HK-2 (cell line): ENCODE measurements at regions not wholly inside any gene's neighbourhood (a gene's known extent, or its start where the extent isn't known, plus 50 kb on each side); places are given as distances from the start of the nearest gene placed in this dataset.

Experiments
- DNase-seq: peaks from one replicate; pipeline ENCODE4 v3.0.0-alpha.2; 2018; ENCODE audit not compliant: unreplicated experiment

- no peak for DNase-seq
Measured at GRCh38 chr13:67355812-67356476, 125.8 kb upstream of the PCDH9 start.

DNA sequence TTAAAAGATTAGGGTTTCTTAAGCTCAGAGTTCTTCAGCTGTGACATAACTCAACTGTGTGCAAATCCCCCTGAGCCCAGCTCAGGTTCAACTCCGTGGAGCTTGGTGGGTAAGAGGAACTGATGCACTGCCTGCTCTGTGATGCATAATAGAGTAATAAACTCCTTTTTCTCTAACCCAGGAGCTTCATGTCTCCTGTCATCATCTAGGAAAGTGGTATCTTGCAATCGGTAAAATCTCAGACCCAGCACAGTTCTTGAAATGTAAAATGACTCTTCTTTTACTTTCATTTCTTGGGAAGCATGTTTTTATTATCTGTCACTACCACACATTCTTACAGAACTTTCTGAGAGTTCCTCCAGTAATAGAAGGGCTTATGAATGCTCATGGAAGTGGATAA, 123.8 kb upstream of the PCDH9 start:
- no peak for DNase-seq

DNA sequence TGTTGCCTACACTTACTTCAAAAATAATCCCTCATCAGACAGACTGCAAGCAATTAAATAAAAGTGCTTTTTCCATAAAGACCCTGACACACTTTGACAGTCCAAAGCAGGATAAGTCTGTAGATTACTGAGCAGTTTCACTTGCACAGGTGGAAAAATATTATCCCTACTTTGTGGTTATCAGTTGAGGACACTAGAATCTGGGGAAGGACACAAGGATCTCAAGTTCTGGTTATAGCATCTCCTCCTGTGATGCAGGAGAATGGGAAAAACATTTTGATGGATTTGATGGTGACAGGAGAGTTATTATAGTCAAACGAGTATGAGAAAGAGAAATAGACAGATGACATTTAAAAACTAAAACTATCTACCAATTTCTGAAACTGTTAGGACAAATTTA, 122.9 kb upstream of the PCDH9 start:
- no peak for DNase-seq

DNA sequence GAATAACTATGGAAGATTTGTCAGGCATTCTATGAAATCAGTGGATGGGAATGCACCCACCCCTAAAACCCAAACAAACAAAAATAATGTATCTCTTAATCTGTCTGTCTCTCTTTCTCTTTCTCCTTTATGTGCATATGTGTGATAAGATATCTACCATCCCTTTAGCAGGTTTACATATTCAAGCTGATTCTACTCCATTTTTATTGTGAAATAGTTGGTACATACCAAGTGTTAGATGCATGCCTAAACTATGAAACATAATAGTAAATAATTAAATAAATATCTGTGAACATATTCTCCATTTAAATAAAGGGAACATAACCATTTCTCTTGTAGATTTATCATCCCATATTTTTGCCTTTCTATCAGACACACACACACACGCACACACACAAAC, 121.8 kb upstream of the PCDH9 start:
- DNase-seq = no peak

DNA sequence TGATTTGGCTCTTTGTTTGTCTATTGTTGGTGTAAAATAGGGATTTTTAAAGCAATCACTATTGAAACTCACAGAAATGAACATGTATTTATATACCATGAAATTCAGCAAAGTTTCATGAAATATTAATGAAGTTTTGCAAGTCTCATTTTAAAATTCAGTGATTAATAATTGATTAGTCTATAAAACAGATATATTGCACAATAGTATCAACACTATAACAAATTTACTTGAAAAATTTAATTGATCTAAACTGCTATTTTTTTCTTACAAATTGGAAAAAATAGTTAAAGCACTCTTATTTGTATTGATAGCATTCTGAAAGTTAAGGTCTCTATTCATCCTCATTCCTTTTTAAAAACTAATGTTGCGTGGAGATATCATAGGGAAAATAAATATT, 121.0 kb upstream of the PCDH9 start:
- DNase-seq = no peak

- DNase-seq = no peak
Measured at GRCh38 chr13:67343777-67344176, 113.6 kb upstream of the PCDH9 start.

GRCh38 chr13:67341406-67341805, 111.3 kb upstream of the PCDH9 start:
- DNase-seq = no peak

DNA sequence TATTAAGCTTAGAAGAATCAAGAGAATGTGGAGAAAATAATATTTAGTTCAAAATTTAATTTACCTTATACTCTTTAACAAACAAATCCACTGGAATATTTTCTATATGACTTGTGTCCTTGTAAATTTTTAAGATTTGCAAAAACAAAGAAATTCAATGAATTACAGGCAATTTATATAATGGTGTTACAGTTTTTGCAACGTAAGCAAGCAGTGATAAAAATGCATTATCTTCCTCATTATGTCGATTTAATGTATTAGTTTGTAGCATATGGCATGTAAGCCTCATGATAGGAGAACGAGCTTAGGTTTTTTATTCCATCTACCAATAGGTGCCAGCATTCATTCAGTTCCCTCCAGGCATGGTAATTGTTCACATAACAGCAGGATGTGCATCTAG, 100.0 kb upstream of the PCDH9 start:
- no peak for DNase-seq

DNA sequence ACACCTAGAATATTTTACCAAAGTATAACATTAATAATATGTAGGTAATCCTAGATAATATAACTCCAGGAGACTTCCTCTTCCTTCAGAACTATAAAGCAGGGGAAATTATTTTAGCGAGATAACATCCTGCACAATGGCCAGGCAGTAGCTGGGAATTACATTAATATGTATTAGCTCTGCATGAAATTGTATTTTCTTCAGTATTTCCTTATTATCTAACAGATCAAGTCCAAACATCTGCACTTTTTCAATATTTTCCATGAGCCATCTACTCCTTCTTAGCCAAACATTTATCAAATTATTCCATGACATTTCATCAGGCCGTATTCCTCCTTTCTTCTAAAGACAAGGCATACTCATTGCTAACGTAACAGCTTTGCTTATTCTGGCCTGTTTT, 98.8 kb upstream of the PCDH9 start:
- DNase-seq = no peak

DNA sequence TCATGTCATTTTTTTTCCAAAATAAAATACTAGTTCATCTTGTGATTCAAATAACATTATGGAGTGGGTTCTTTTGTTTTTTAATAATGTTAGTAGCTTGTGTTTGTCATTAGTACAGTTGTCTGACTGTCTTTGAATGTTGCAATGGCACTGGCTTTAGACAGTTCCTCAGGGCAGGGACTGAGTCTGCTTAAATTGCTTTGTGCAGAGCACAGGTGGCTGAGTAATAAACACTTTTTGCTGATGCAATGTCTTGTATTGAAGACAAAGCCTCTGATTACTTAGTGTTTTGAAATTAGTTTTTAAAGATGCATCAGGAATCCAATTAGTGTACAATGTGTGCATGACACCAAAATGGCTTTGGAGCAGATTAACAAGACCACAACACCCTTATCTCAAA, 88.7 kb upstream of the PCDH9 start:
- DNase-seq = no peak

DNA sequence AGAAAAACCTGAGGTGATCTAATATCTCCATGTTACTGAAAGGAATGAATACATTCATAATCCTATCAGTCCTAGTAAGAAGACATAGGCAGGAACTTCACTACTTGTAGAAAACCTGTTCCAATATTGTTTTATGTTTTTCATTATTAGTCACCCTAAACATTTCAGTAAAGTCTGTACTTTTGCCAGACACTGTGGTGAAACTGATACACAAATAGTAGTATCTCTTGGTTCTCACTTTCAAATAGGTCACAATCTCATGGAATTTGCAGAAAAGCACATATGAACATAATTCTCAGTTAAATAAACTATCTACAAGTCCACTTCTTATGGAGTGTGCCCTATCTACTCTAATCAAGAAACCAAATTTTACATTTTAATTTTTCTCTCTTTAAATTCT, 88.3 kb upstream of the PCDH9 start:
- no peak for DNase-seq

DNA sequence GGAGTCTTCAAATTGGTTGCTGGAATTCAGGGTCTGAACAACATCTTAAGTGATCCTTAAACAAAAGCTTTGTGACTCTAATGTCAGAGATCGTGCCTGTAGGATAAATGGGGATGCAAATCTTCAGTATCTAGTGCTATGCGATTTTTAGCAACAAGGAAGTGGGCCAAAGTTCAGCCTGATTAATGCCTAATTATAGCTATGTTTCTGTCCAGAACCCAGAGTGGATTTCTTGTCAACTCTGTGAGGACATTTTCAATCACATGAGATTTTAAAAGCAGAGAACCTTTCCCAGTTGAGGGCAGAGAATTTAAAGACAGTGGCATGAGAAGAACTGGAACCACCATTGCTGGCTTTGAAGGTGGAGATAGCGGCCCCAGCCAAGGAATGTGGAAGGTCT, 84.3 kb upstream of the PCDH9 start:
- no peak for DNase-seq

DNA sequence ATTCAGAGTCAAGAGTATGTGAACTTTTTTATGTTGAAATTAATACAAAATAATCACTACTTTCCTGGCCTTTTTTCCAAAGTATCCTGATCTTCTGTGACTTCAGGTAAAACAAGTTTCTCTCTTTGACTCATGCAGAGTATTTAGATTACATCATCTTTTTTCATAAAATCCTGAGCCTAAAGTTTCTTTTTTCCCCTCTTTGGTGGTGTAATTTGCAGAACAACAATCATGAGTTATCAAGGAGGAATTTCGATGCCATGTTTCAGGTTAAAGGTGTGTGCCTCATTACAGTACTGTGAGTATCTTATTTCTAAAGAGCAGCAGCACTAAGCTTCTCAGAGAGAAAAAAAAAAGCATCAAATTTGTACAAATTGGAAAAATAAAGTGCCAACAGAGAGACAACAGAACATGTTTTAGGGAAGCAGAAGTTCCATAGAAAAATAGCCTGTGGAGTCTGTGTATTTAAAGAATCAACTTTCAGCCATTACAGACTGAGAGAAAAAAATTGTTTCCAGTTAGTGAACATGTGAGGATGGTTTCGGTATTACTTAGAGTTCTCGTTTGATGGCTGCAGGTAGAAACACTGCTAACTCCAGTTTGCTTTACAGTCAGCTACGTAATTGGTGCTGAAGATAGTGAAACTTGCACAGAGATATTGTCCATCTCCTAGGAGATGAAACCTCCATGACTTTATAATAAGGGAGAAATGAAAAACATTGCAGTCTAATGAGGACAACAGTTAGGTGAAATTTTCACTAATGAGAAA, 78.1 kb upstream of the PCDH9 start:
- DNase-seq = no peak

DNA sequence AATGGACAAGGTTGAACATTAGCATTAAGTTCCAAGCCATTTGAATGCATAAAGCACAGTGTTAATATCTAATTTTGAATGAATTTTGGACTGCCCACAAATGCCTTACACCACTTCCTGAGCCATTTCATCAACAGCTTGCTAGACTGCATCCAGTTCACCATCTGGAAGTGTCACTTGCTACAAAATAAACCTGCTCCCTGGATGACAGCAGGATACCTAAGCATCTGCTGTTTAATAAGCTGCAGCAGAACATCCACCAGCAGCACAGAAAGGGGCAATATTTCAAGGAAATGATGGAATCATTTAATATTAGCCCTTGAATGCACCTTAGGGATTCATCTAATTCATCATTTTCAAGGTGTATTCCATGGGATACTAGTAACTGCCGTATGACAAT, 76.6 kb upstream of the PCDH9 start:
- DNase-seq = no peak

DNA sequence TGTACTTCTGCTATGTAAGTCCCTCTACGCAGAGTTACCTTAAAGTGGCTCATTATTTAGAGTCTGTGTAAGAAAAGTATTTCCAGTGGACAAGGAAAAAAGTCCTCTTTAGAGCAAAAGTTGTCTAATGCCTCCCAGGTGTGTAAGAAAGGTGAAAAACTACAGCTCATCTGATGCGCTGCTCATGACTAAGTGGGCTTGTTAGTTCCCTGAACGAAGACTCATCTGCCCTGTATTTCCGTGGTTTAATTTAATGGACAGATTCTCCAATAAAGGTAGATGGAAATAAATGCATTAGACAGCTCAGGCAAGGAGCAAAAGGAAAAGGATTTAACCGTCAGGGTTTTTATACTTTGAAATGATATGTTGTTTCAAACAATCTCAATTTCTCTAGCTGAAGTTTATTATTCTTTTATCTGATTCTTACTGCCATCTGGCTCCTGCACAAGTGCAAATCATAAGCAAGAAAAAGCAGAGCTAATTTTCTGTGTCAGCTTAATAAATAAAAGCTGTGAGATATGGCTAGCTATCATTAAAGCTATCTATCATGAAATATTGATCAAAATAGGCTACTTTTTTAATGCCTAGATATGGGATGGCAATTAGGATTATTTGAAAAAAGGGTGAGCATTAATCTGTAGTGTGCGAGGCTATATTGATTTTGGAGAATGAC, 73.7 kb upstream of the PCDH9 start:
- no peak for DNase-seq

DNA sequence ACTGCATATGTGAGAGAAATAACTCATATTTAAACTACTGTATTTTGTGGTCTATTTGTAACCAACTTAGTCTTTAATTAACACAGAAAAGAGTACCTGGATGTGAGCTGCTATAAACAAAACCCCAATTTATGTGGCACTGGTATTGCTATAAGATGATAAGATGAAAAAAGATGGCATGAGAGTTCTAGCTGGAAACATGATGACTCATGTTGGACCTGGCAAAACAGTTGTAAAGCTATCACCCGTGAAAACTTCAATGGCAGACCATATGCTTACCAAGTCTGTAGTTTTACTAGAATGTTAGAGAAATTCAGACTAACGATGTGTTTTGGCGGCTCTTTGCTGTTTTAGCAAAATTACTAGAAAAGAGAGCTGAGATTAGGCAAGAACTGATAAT, 69.6 kb upstream of the PCDH9 start:
- DNase-seq = no peak

DNA sequence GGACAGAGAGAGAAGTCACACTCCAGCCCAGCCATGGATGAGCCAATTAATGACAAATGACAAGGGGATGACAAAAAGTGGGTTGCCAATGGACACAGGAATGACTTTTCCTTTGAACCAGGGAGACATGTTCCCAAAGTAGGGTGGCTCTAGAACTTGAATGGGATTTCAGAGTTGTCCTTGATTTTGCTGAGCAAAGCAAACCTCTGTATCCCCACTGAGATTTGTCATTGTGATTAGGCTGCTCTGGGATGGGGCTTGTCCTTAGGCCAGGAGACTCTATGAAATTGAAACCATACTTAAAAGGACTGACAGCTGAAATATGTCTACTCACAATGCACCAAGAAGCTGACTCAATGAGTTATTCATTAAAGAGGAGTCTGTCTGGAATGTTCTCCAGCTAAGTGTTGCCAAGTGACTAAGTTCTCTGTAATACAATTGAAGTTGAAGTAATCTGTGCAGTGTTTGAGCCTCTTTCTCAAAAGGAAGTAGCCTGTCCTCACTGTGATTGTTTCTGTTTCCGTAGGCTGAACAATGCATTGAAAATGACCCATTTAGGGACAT, 69.0 kb upstream of the PCDH9 start:
- peak; percentile 1 for DNase-seq

- DNase-seq = no peak
Measured at GRCh38 chr13:67298297-67298696, 68.2 kb upstream of the PCDH9 start.

- no peak for DNase-seq
Measured at GRCh38 chr13:67296511-67296910, 66.4 kb upstream of the PCDH9 start.

- DNase-seq = no peak
Measured at GRCh38 chr13:67292886-67293285, 62.8 kb upstream of the PCDH9 start.

DNA sequence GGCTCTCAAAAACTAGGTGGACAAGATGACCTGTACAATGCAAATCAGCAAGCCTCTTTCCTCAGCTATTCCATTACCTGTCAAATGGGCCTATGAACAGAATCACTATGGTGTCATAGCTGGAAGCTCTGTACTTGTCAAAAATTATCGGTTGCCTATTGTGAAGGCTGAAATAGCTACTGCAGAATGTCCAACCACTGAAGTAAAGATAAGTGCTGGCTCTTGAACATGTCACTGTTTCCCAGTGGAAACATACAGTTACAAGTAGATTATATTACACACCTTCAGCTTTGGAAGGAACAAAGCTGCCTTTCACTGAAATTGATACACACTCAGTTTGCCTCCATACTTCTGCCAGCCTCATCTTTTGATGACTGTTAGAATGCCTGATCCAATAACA, 55.5 kb upstream of the PCDH9 start:
- no peak for DNase-seq

GRCh38 chr13:67283637-67284036, 53.5 kb upstream of the PCDH9 start:
- DNase-seq = no peak

- DNase-seq = no peak
Measured at GRCh38 chr13:67281466-67281865, 51.3 kb upstream of the PCDH9 start.
